ENCODE measurements at regions not wholly inside any gene's neighbourhood (a gene's known extent, or its start where the extent isn't known, plus 50 kb on each side); places are given as distances from the start of the nearest gene placed in this dataset.

DNA sequence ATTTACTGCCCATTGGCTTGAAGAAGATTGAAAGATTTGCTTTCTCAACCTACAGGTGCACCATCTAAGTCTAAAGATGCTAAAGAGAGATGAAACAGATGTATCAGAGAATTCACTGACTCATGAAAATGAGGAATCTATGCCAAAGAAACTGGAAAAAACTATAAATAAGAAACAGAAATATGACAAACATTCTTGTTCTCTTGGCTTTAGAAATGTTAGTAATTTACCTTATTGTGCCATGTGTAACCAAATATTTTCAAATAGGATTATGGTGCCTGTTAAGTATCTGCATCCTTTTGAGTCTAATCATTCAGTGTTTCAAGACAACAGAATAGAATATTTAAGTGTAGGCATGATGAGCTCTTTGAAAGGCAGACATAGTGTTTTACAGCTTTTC, 271.5 kb downstream of the MEX3B start:
- DNase-seq (ENCODE audit: low spot score), result no peak

GRCh38 chr15:81768773-81769172, 277.0 kb downstream of the MEX3B start:
- no peak for DNase-seq (ENCODE audit: low spot score)

DNA sequence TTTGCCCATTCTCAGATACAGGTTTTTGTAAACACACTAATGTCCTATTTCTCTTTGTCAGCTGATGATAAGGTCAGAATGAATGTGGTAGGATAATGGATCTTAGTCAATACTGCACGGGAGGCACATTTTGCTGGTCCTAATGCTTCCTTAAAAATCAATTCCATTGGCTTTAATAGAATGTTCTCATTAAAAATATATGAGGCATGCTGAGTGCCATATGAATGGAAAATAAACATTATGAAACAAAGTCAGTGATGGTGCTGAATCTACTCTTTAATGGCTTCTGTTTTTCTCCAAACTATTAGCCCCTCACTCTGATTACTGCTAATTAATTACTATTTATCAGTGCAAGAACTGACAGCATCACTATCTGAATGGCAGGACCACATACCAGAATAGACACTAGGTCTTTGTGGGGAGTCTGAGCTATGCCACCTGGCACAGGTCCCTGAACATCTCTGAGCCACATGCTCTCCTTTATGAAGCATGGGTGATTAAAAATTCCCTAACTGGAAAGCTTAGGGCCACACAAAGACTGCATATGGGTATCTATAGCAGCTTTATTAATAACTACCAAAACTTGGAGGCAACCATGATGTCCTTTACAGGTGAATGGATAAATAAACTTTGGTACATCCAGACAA, 278.9 kb downstream of the MEX3B start:
- no peak for DNase-seq (ENCODE audit: low spot score)

DNA sequence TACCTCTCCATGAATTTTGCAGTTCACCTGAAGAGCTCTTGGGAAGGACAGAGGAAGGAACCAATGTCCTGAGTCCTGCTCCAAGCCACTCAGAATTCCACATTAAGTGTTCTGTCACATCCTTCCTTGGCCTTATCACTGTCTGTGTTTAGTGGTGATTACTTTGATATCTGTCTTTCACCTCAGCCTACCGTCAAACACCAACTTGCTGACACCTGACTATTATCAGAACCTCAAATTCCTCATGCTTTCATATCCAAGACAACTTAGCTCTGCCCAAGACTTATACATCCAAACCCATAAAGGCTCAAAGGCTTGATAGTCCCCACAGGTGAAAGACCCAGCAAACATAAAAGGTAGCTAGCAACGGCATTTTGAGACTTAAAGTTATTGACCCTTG, 280.0 kb downstream of the MEX3B start:
- DNase-seq (ENCODE audit: low spot score), result no peak

DNA sequence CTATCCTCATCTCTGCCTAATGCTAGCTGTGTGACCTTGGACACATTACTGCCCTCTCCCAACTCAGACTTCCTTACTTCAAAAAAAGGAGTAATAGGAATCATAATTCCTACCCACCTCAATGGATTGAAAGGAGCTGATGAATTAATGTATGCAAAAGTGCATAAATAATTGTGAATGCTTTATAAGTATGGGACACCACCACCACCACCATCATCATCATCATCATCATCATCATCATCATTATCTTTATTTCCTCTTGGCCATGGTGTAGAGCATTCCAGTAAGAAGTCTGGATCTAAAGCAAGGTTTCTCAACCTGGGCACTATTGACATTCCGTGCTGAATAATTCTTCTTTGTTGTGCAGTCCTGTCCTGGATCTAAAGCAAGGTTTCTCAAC, 282.5 kb downstream of the MEX3B start:
- no peak for DNase-seq (ENCODE audit: low spot score)

DNA sequence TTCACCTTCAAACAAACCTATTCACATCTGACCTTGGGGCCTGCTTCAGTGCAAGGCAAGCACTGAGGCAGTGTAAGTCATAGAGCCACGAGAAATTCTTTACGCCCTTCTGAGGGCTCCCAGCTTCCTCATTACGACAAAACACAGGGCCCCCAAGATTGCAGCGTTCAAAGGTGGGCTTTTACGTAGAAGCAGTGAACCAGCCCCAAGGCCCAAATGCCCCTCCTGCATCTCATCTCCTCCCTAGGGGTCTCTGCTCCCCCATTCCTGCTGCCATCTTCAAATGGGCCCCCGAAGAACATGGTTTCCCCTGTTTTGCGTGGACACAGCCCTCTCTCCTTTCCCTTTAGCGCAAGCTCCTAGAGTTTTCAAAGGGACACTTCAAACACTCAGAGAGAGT, 285.1 kb downstream of the MEX3B start:
- DNase-seq (ENCODE audit: low spot score), result no peak

GRCh38 chr15:81758818-81759284, 287.0 kb downstream of the MEX3B start:
- no peak for DNase-seq (ENCODE audit: low spot score)

- DNase-seq (ENCODE audit: low spot score), result no peak
These were observed 290.2 kb downstream of the MEX3B start for GRCh38 chr15:81755626-81756025.

- no peak for DNase-seq (ENCODE audit: low spot score)
These were observed 291.7 kb downstream of the MEX3B start for GRCh38 chr15:81754078-81754477.

- no peak for DNase-seq (ENCODE audit: low spot score)
These were observed 292.8 kb downstream of the MEX3B start for GRCh38 chr15:81752974-81753373.

DNA sequence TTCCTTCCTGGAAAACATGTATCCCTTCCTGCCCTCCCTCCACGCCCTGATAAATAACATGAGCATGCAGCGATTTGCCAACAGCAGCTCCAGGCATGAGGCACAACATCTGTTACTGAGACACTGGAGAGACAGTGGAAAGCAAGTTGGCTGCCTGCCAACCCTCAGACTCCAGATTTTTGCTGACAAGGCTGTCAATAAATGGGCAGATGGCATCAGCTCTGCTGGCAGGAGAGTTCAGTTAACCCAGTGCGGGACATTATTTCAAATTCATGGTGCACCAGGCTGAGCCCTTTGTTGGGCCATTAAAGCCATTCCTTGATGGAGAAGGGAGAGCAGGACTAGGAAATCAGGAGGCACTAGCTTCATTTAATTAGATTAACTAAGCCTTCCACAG, 293.3 kb downstream of the MEX3B start:
- no peak for DNase-seq (ENCODE audit: low spot score)

GRCh38 chr15:81751816-81752545, 293.8 kb downstream of the MEX3B start:
- DNase-seq (ENCODE audit: low spot score), result no peak

DNA sequence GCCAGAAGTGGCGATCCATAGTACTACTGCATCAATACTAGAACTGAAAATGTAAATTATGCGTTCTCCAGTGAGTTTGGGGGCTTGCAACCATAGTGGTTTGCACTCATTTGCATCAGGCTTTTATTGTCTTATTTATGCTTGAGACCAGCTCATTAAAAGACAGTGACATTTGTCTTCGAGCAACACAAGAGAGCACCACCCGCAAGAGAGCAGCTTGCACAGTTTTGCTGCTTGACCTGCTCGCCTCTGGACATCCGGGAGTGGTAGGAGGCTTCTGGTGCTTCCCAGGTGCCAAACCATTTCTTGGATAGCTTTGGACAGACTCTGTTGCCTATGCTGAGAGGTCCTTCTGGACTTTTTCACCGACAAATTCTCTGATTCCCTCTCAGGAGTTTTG, 294.6 kb downstream of the MEX3B start:
- no peak for DNase-seq (ENCODE audit: low spot score)

GRCh38 chr15:81749716-81750375, 296.0 kb downstream of the MEX3B start:
- DNase-seq (ENCODE audit: low spot score), result no peak

- DNase-seq (ENCODE audit: low spot score), result no peak
These were observed 298.3 kb downstream of the MEX3B start for GRCh38 chr15:81747482-81747881.

DNA sequence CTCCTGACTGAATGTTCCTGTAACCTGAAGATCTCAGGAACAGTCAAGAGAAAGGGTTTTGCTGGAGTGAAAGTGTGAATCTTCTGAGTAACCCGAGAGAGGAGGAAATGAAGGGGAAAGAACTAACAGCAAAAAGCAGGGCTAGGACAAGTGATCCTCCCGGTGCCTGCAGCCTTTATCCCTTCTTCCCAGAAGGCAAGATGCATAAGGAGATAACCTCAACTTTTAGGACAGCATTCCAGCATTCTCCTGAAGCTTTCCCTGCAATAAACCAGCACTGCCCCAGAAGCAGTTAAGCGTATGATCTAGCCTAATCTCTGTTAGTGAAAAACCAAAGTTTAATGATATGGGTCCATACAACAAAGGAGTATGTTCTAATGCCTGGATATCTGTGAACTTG, 298.8 kb downstream of the MEX3B start:
- no peak for DNase-seq (ENCODE audit: low spot score)

- DNase-seq (ENCODE audit: low spot score), result no peak
These were observed 301.5 kb downstream of the MEX3B start for GRCh38 chr15:81744364-81744763.

GRCh38 chr15:81740416-81740815, 305.4 kb downstream of the MEX3B start:
- DNase-seq (ENCODE audit: low spot score), result no peak

DNA sequence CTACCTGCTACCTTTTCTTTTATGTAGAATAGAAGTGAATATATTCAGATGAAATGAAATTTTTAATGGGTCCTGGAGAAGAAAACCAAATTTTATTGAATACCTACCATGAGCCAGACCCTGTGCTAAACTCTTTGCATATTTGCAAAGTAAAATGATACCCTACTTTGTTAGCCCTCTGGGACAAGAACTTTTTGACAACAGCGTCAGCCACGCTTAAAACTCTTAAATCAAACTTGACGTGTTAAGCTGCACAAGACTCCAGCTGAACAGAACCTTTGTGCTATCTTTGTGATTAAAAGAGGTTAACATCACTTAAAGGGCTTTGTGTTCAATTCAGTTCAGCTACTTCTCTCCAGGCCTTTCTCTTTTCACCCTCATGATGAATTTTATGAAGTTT, 316.5 kb downstream of the MEX3B start:
- no peak for DNase-seq (ENCODE audit: low spot score)

DNA sequence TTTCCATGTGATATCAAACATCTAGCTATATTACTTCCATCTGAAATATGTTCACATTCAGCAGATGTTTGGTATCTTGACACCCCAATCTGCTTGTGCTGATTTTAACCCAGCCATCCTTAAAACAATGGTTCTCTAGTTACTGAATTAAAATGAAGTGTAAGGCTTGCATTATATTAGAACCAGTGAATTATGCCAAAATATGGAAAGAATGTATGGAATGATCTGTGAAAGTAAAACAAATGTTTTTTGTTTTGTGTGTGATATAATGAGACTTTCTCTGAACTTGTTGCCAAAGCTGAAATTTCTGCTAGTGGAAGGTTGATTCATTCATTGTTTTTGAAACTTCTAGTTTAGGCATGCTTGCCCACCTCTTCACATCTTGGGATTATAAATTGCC, 317.1 kb downstream of the MEX3B start:
- no peak for DNase-seq (ENCODE audit: low spot score)

GRCh38 chr15:81725590-81725989, 320.2 kb downstream of the MEX3B start:
- DNase-seq (ENCODE audit: low spot score), result no peak

DNA sequence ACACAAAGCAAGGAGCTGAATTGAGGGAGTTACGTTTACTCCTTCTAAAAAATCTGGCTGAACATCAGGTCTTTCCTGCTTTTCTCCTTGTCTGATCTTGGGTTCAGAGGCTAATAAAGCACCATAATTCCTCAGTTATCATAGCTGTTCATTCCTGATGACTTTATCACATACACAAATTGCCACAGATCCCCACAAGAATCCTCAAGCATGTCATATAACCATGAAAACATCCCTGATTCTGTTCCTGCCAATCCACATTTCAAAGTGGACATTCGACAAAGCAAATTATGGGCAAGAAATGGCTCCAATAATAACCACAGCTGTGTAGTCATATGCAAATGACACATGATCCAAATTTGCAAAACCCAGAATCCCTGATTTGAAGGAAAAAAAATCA, 321.3 kb downstream of the MEX3B start:
- no peak for DNase-seq (ENCODE audit: low spot score)

- DNase-seq (ENCODE audit: low spot score), result no peak
These were observed 322.1 kb downstream of the MEX3B start for GRCh38 chr15:81723701-81724100.
